Tibial artery (tissue), 4 donors: ENCODE measurements at regions not wholly inside any gene's neighbourhood (a gene's known extent, or its start where the extent isn't known, plus 50 kb on each side); places are given as distances from the start of the nearest gene placed in this dataset.

ENCODE experiments used
- DNase-seq, 2 donors: peaks; one replicate each; pipeline ENCODE4 v3.0.0-alpha.2; 2019
- H3K27ac ChIP-seq, 2 donors: fragments of 200-600 bp; sonication (generic) in 1 of 2; 1 replicate in 1 of 2; 2 replicates in 1 of 2; pipeline ENCODE4 v1.5.1; 2018 to 2019; ENCODE audit warnings: mild to moderate bottlenecking in 1 of 2
- H3K27me3 ChIP-seq, 2 donors: fragments of 200-600 bp; sonication (generic) in 1 of 2; one replicate each; pipeline versions ENCODE4 v1.5.1 to v1.6.0; 2016 to 2019
- H3K36me3 ChIP-seq, 3 donors: fragments of 200-600 bp; sonication (generic) in 2 of 3; one replicate each; pipeline ENCODE4 v1.5.1; 2016 to 2019; ENCODE audit warnings: mild to moderate bottlenecking in 2 of 3
- H3K4me1 ChIP-seq, 4 donors: fragments of 200-600 bp; sonication (generic) in 2 of 4; 1 replicate in 3 of 4; 2 replicates in 1 of 4; pipeline ENCODE4 v1.5.1; 2016 to 2019
- H3K4me3 ChIP-seq, 2 donors: fragments of 200-600 bp; sonication (generic) in 1 of 2; 1 replicate in 1 of 2; 2 replicates in 1 of 2; pipeline ENCODE4 v1.5.1; 2018 to 2019; ENCODE audit warnings: mild to moderate bottlenecking in 2 of 2
- H3K9me3 ChIP-seq, 3 donors: fragments of 200-600 bp; sonication (generic) in 1 of 3; one replicate each; pipeline ENCODE4 v1.5.1; 2016 to 2019
- intact Hi-C: fragments of 100-400 bp; cut with DNase I; formaldehyde crosslinking; loops from one replicate; pipeline ENCODE4 v1.15.0; 2023; ENCODE audit warnings: low total_unique reads
- TF ChIP-seq, protein P1 (sequence below), 2 experiments: fragments of 200-600 bp in 1 of 2; fragments of 450-650 bp in 1 of 2; IDR thresholded peaks; one replicate each; pipeline ENCODE4 v1.5.1; 2017 to 2019; ENCODE audit warnings: antibody characterized with exemption in 2 of 2, mild to moderate bottlenecking in 1 of 2, moderate library complexity in 1 of 2

DNA sequence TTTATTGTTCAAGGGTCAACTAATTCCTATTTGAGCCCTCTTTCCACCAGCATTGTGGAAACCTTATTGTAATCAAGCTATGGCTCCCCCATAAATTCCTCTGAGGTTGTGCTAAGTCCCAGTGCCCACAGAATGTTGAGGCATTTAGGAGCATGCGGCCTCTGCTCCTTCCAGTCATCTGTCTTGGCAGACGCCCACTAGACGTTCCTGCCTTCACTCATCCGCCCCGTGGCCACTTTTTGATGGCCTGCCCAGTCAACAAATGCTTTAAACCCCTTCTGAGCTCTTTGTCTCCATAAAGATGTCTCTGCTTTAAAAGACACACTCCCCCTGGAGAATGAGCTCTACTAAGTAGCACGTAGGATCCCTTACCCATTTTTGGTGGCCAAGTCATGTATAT lies 104.7 kb downstream of the GAS1 start:
- Histone ChIP-seq H3K9me3 (no peaks in the 10 kb centered on the region), H3K4me1 (no peaks in the 10 kb centered on the region), H3K27me3 (no peaks in the 10 kb centered on the region), H3K4me3 (no peak overlapping the region), H3K36me3 (no peaks in the 10 kb centered on the region), H3K27ac (no peak overlapping the region)
- DNase-seq: no peak
- TF ChIP-seq, protein P1, sequence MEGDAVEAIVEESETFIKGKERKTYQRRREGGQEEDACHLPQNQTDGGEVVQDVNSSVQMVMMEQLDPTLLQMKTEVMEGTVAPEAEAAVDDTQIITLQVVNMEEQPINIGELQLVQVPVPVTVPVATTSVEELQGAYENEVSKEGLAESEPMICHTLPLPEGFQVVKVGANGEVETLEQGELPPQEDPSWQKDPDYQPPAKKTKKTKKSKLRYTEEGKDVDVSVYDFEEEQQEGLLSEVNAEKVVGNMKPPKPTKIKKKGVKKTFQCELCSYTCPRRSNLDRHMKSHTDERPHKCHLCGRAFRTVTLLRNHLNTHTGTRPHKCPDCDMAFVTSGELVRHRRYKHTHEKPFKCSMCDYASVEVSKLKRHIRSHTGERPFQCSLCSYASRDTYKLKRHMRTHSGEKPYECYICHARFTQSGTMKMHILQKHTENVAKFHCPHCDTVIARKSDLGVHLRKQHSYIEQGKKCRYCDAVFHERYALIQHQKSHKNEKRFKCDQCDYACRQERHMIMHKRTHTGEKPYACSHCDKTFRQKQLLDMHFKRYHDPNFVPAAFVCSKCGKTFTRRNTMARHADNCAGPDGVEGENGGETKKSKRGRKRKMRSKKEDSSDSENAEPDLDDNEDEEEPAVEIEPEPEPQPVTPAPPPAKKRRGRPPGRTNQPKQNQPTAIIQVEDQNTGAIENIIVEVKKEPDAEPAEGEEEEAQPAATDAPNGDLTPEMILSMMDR (IDR thresholded peaks at IDR 0.05): no peak
- intact Hi-C loops: loop anchor here (10.0 kb wide), 1 partner anchor 168 kb away; no protein-coding TSS in a partner anchor

DNA sequence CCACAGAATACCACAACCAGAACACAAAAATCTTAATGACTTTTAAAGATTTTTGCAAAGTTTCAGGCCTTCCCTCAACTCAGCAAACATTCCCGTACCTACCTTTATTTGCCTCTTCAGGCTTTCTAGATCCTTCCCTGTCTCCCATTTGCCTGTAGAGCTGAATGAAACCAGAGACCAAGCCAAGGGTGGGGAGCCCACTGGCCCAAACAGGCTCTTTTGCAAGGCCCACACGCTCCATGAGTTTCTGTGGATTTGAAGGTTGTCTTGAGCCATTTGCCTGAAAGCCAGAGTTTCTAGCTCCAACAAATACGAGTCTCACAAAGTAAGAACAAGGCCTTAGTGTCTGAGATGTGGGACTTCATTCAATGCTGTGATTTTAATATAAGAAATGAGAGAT lies 107.8 kb downstream of the GAS1 start:
- Histone ChIP-seq H3K4me1 (no peaks in the 10 kb centered on the region), H3K9me3 (no peaks in the 10 kb centered on the region), H3K36me3 (no peaks in the 10 kb centered on the region), H3K4me3 (no peak overlapping the region), H3K27ac (no peak overlapping the region), H3K27me3 (no peaks in the 10 kb centered on the region)
- intact Hi-C loops: no loop called here
- no peak for DNase-seq
- TF ChIP-seq, protein P1 (IDR thresholded peaks at IDR 0.05): no peak

DNA sequence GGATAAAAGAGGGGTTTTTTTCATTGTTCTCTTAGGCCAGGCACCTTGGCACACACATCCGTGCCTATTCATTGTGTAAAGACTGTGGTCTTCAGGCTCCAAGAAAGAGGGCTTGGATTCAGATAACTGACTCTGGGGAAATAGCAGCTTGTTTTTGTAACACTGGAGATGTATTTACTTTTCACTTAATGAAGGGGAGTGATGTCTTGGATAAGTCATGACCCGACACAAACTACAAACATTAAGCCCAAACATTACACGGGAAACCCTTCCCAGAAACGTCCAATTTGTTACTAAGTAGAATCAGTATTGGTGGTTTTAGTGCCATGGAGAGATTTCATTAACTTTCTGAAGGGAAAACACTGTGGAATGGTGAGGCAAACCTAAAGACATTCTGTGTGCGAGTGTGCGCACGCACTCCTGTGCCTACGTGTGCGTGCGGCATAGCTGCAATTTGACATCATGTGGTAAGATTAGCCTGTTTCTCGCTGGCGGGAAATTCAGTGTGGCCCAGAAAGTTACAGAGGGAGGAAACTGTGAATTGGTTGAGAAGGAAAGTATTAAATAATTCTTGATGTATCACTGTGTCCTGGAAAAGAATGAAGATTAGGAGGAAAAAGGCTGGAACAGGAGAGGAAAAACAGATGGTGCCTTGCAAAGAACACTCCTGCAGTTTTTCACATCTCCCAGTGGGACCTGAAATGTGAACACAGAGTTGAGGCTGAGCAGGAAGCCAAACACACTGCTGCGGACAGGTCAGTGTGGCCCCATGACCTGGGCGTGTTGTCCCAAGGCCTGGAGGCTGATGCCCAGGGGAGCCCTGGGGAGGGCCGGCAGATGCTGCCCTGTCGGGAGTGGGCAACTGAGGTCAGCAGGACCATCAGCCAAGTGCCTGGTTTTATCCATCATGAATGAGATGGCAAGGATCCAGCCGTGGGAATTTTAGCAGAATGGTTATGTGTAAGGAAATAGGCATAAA lies 108.5 kb downstream of the GAS1 start:
- no peaks in the 10 kb centered on the region for H3K36me3 ChIP-seq
- no peaks in the 10 kb centered on the region for H3K9me3 ChIP-seq
- no peaks in the 10 kb centered on the region for H3K27me3 ChIP-seq
- TF ChIP-seq, protein P1 (IDR thresholded peaks at IDR 0.05): no peak
- no peak overlapping the region for H3K4me3 ChIP-seq
- no peaks in the 10 kb centered on the region for H3K4me1 ChIP-seq
- no peak for DNase-seq
- intact Hi-C loops: no loop called here
- no peak overlapping the region for H3K27ac ChIP-seq

DNA sequence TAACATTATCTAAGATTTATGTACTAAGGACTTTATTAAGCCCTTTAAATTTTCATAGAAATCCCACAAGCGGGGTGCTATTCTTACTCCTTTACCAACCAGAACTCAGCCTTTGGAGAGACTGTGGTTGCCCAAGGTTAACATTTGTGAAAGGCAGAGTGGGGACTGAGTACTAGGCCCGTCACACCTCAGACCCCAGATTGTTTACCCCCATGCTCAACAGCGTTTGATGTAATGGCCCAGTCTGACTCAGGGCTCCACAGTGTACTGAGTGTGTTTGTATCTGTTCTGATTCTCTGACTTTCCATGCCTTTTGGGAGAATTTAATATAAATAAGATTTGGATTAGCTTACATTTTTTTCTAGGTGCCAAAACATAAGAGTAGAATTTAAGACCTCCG lies 110.0 kb downstream of the GAS1 start:
- no peak overlapping the region for H3K27ac ChIP-seq
- no peak overlapping the region for H3K4me3 ChIP-seq
- intact Hi-C loops: no loop called here
- H3K4me1 ChIP-seq: no peaks in the 10 kb centered on the region
- H3K36me3 ChIP-seq: no peaks in the 10 kb centered on the region
- TF ChIP-seq, protein P1 (IDR thresholded peaks at IDR 0.05): no peak
- DNase-seq: no peak
- H3K27me3 ChIP-seq: no peaks in the 10 kb centered on the region
- H3K9me3 ChIP-seq: no peaks in the 10 kb centered on the region

DNA sequence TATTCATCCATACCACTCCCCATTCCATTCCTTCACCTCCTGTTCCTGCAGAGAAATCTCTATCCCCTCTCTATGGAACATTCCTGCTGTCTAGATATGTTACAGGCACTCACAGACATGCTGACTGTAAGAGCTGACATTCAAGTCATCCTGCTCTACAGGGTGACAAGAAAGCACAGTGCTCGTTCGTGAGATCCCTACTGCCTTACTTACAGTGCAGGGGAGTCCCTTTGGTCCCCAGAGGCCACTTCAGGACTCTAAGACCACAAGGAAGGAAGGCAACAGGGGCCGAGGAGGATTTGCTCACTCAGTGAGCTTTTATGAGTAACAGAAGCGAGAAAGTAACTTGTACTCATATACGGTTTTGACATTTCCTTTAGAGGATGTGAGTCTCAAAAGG lies 110.5 kb downstream of the GAS1 start:
- Histone ChIP-seq H3K4me3 (no peak overlapping the region), H3K27me3 (no peaks in the 10 kb centered on the region), H3K4me1 (no peaks in the 10 kb centered on the region), H3K9me3 (no peaks in the 10 kb centered on the region), H3K27ac (no peak overlapping the region), H3K36me3 (no peaks in the 10 kb centered on the region)
- TF ChIP-seq, protein P1 (IDR thresholded peaks at IDR 0.05): no peak
- no peak for DNase-seq
- intact Hi-C loops: no loop called here
